ENCODE measurements at regions not wholly inside any gene's neighbourhood (a gene's known extent, or its start where the extent isn't known, plus 50 kb on each side); places are given as distances from the start of the nearest gene placed in this dataset.

GRCh38 chr3:77816366-77816765 is 776.5 kb downstream of the ROBO2 start:
- Histone ChIP-seq H3K27me3 (no peaks in the 10 kb centered on the region), H3K4me3 (no peak overlapping the region), H3K36me3 (no peaks in the 10 kb centered on the region), H3K4me1 (no peaks in the 10 kb centered on the region), H3K27ac (no peak overlapping the region), H3K9me3 (no peaks in the 10 kb centered on the region)
- no peak for DNase-seq (ENCODE audit: low spot score in 2 of 2)
- intact Hi-C loops (cut with DNase I) = no loop called here
- TF ChIP-seq CTCF (IDR thresholded peaks at IDR 0.05) = no peak

- Histone ChIP-seq H3K27me3 (no peaks in the 10 kb centered on the region), H3K4me3 (no peak overlapping the region), H3K4me1 (no peaks in the 10 kb centered on the region), H3K9me3 (peaks cover 0 to 4% of the 10 kb centered on the region in 2 donors), H3K27ac (no peak overlapping the region), H3K36me3 (no peaks in the 10 kb centered on the region)
- intact Hi-C loops (cut with DNase I) = loop anchor here (5.0 kb wide), 1 partner anchor 513 kb away; no protein-coding TSS in a partner anchor
- TF ChIP-seq CTCF (IDR thresholded peaks at IDR 0.05) = no peak
- DNase-seq (ENCODE audit: low spot score in 2 of 2) = peak; percentile 14 to 64
Measured at GRCh38 chr3:77825001-77825827, 785.3 kb downstream of the ROBO2 start.

- TF ChIP-seq CTCF (IDR thresholded peaks at IDR 0.05) = no peak
- no peaks in the 10 kb centered on the region for H3K27me3 ChIP-seq
- DNase-seq (ENCODE audit: low spot score in 2 of 2) = no peak
- H3K9me3 ChIP-seq = no peaks in the 10 kb centered on the region
- no peak overlapping the region for H3K4me3 ChIP-seq
- intact Hi-C loops (cut with DNase I) = no loop called here
- H3K27ac ChIP-seq = no peak overlapping the region
- no peaks in the 10 kb centered on the region for H3K36me3 ChIP-seq
- H3K4me1 ChIP-seq = no peaks in the 10 kb centered on the region
Measured at GRCh38 chr3:77835921-77836320, 796.0 kb downstream of the ROBO2 start.

GRCh38 chr3:77837456-77838025 is 797.6 kb downstream of the ROBO2 start:
- no peaks in the 10 kb centered on the region for H3K36me3 ChIP-seq
- no peak overlapping the region for H3K4me3 ChIP-seq
- no peaks in the 10 kb centered on the region for H3K4me1 ChIP-seq
- no peak overlapping the region for H3K27ac ChIP-seq
- no peak for DNase-seq (ENCODE audit: low spot score in 2 of 2)
- H3K27me3 ChIP-seq = no peaks in the 10 kb centered on the region
- no peaks in the 10 kb centered on the region for H3K9me3 ChIP-seq
- no peak for TF ChIP-seq CTCF (IDR thresholded peaks at IDR 0.05)
- intact Hi-C loops (cut with DNase I) = no loop called here

- no peak for TF ChIP-seq CTCF (IDR thresholded peaks at IDR 0.05)
- no peaks in the 10 kb centered on the region for H3K27me3 ChIP-seq
- H3K9me3 ChIP-seq = no peaks in the 10 kb centered on the region
- H3K36me3 ChIP-seq = no peaks in the 10 kb centered on the region
- intact Hi-C loops (cut with DNase I) = no loop called here
- no peak for DNase-seq (ENCODE audit: low spot score in 2 of 2)
- H3K4me3 ChIP-seq = no peak overlapping the region
- H3K27ac ChIP-seq = no peak overlapping the region
- H3K4me1 ChIP-seq = no peaks in the 10 kb centered on the region
Measured at GRCh38 chr3:77859156-77859555, 819.3 kb downstream of the ROBO2 start.
